Forelimb muscle (tissue), 1 donor: ENCODE measurements at regions not wholly inside any gene's neighbourhood (a gene's known extent, or its start where the extent isn't known, plus 50 kb on each side); places are given as distances from the start of the nearest gene placed in this dataset.

Source experiments
- DNase-seq: peaks from one replicate; pipeline ENCODE4 v3.0.0-alpha.2; 2013; ENCODE audit warnings: low read depth

GRCh38 chr5:109532773-109533364, 123.1 kb upstream of the PJA2 start:
- DNase-seq: no peak

- DNase-seq: no peak
Observed at GRCh38 chr5:109531262-109531661, 121.5 kb upstream of the PJA2 start.

- DNase-seq: no peak
Observed at GRCh38 chr5:109529987-109530386, 120.2 kb upstream of the PJA2 start.

GRCh38 chr5:109529520-109529919, 119.7 kb upstream of the PJA2 start:
- DNase-seq: peak; percentile 68

- DNase-seq: no peak
Observed at GRCh38 chr5:109524555-109524954, 114.8 kb upstream of the PJA2 start.

GRCh38 chr5:109524026-109524425, 114.3 kb upstream of the PJA2 start:
- no peak for DNase-seq

GRCh38 chr5:109522404-109522803, 112.6 kb upstream of the PJA2 start:
- no peak for DNase-seq

GRCh38 chr5:109519416-109519815, 109.6 kb upstream of the PJA2 start:
- no peak for DNase-seq

GRCh38 chr5:109516390-109516789, 106.6 kb upstream of the PJA2 start:
- no peak for DNase-seq

- DNase-seq: no peak
Observed at GRCh38 chr5:109511980-109512734, 102.4 kb upstream of the PJA2 start.

- no peak for DNase-seq
Observed at GRCh38 chr5:109506556-109506955, 96.8 kb upstream of the PJA2 start.

- no peak for DNase-seq
Observed at GRCh38 chr5:109496112-109496511, 86.3 kb upstream of the PJA2 start.

GRCh38 chr5:109487753-109488420, 78.1 kb upstream of the PJA2 start:
- DNase-seq: no peak

GRCh38 chr5:109486200-109486804, 76.5 kb upstream of the PJA2 start:
- DNase-seq: no peak

GRCh38 chr5:109485030-109485429, 75.3 kb upstream of the PJA2 start:
- DNase-seq: no peak

- DNase-seq: no peak
Observed at GRCh38 chr5:109484597-109484996, 74.8 kb upstream of the PJA2 start.

GRCh38 chr5:109483395-109483971, 73.7 kb upstream of the PJA2 start:
- no peak for DNase-seq

- DNase-seq: no peak
Observed at GRCh38 chr5:109482748-109483147, 73.0 kb upstream of the PJA2 start.

GRCh38 chr5:109479260-109479860, 69.6 kb upstream of the PJA2 start:
- no peak for DNase-seq

- no peak for DNase-seq
Observed at GRCh38 chr5:109478830-109479229, 69.1 kb upstream of the PJA2 start.

- DNase-seq: no peak
Observed at GRCh38 chr5:109476292-109476691, 66.5 kb upstream of the PJA2 start.
